GM23338 (cell line): ENCODE measurements at regions not wholly inside any gene's neighbourhood (a gene's known extent, or its start where the extent isn't known, plus 50 kb on each side); places are given as distances from the start of the nearest gene placed in this dataset.

Experiments used
- ATAC-seq: fragments of 200-7000 bp; cut with Tn5 transposase; 3 replicates; pipeline ENCODE4 v1.9.1; 2020
- DNase-seq: peaks from one replicate; pipeline ENCODE4 v3.0.0-alpha.2; 2015; ENCODE audit warnings: low spot score
- H2AFZ ChIP-seq: fragments of 200-600 bp; sonication (generic); 2 replicates; pipeline ENCODE4 v1.8.0; 2016; ENCODE audit warnings: antibody characterized with exemption, mild to moderate bottlenecking, moderate library complexity
- H3F3A ChIP-seq: fragments of 200-600 bp; sonication (generic); replicated peaks from 2 replicates; pipeline ENCODE4 v1.8.0; 2017; ENCODE audit warnings: antibody characterized with exemption, mixed run types, low read depth
- H3K27ac ChIP-seq: fragments of 200-600 bp; sonication (generic); 2 replicates; pipeline ENCODE4 v1.6.1; 2016; ENCODE audit warnings: low read depth
- H3K27me3 ChIP-seq: fragments of 200-600 bp; sonication (generic); 2 replicates; pipeline ENCODE4 v1.8.0; 2016; ENCODE audit warnings: mild to moderate bottlenecking, mixed run types, moderate library complexity; ENCODE audit not compliant: insufficient read depth
- H3K36me3 ChIP-seq: fragments of 200-600 bp; sonication (generic); 2 replicates; pipeline ENCODE4 v1.8.0; 2016; ENCODE audit warnings: mild to moderate bottlenecking; ENCODE audit not compliant: insufficient read depth
- H3K4me1 ChIP-seq: fragments of 200-600 bp; sonication (generic); 2 replicates; pipeline ENCODE4 v1.8.0; 2016; ENCODE audit warnings: mild to moderate bottlenecking, moderate library complexity; ENCODE audit not compliant: insufficient read depth
- H3K4me2 ChIP-seq: fragments of 200-600 bp; sonication (generic); 2 replicates; pipeline ENCODE4 v1.7.1; 2017; ENCODE audit warnings: mixed run types
- H3K4me3 ChIP-seq: fragments of 200-600 bp; sonication (generic); 2 replicates; pipeline ENCODE4 v1.6.1; 2016; ENCODE audit warnings: mixed run types
- H3K79me2 ChIP-seq: fragments of 200-600 bp; sonication (generic); replicated peaks from 2 replicates; pipeline ENCODE4 v1.8.0; 2017; ENCODE audit warnings: mild to moderate bottlenecking; ENCODE audit not compliant: insufficient read depth
- H3K9me2 ChIP-seq: fragments of 200-600 bp; sonication (generic); 2 replicates; pipeline ENCODE4 v1.8.0; 2017; ENCODE audit not compliant: insufficient read depth
- H4K20me1 ChIP-seq: fragments of 200-600 bp; sonication (generic); replicated peaks from 2 replicates; pipeline ENCODE4 v1.8.0; 2017; ENCODE audit warnings: mild to moderate bottlenecking; ENCODE audit not compliant: insufficient read depth
- H3K27ac Mint-ChIP-seq: 2 replicates; pipeline ENCODE4 v1.8.0; 2020; ENCODE audit warnings: inconsistent platforms, mild to moderate bottlenecking, moderate library complexity, mixed read lengths
- H3K27me3 Mint-ChIP-seq: 3 replicates; pipeline ENCODE4 v1.8.0; 2022; ENCODE audit warnings: low read depth, mild to moderate bottlenecking, moderate library complexity, mixed read lengths, inconsistent platforms; ENCODE audit not compliant: insufficient read depth, poor library complexity
- H3K36me3 Mint-ChIP-seq: 3 replicates; pipeline ENCODE4 v1.8.0; 2021; ENCODE audit warnings: low read depth, mild to moderate bottlenecking, inconsistent platforms, moderate library complexity, mixed read lengths
- H3K4me1 Mint-ChIP-seq: 3 replicates; pipeline ENCODE4 v1.8.0; 2020; ENCODE audit warnings: mild to moderate bottlenecking, inconsistent platforms, mixed read lengths
- H3K4me3 Mint-ChIP-seq: 3 replicates; pipeline ENCODE4 v1.8.0; 2021; ENCODE audit warnings: moderate library complexity, mild to moderate bottlenecking, inconsistent platforms, mixed read lengths
- H3K9me3 Mint-ChIP-seq: 3 replicates; pipeline ENCODE4 v1.8.0; 2020; ENCODE audit warnings: moderate library complexity, mild to moderate bottlenecking, inconsistent platforms, mixed read lengths
- JUNB ChIP-seq: IDR thresholded peaks from one replicate; pipeline ENCODE4 v1.6.1; 2016; ENCODE audit warnings: antibody characterized with exemption; ENCODE audit not compliant: unreplicated experiment
- NANOG ChIP-seq: IDR thresholded peaks from 2 replicates; pipeline ENCODE4 v1.6.1; 2016; ENCODE audit warnings: antibody characterized with exemption, borderline replicate concordance
- POLR2AphosphoS5 ChIP-seq: IDR thresholded peaks from 2 replicates; pipeline ENCODE4 v1.6.1; 2016; ENCODE audit warnings: antibody characterized with exemption, low read depth
- ZNF114 ChIP-seq: fragments of 250-450 bp; sonication (Bioruptor Pico); IDR thresholded peaks from 2 replicates; pipeline ENCODE4 v1.5.0; 2020; ENCODE audit warnings: mild to moderate bottlenecking, moderate library complexity
- ZNF331 ChIP-seq: fragments of 250-450 bp; sonication (Bioruptor Pico); IDR thresholded peaks from 2 replicates; pipeline ENCODE4 v1.5.0; 2020; ENCODE audit warnings: low read depth, mild to moderate bottlenecking, moderate library complexity
- ZNF462 ChIP-seq: fragments of 250-450 bp; sonication (Bioruptor Pico); IDR thresholded peaks from 2 replicates; pipeline ENCODE4 v1.5.0; 2020; ENCODE audit warnings: mild to moderate bottlenecking, moderate library complexity
- TF ChIP-seq, protein P1 (sequence below), 2 experiments: fragments of 200-600 bp in 1 of 2; sonication (generic) in 1 of 2; conservative IDR thresholded peaks; 2 replicates each; pipeline versions ENCODE4 v1.5.1 to v1.6.1; 2016 to 2017; ENCODE audit warnings: antibody characterized with exemption in 2 of 2, low read depth in 2 of 2, mild to moderate bottlenecking in 2 of 2, moderate library complexity in 1 of 2
- TF ChIP-seq, protein P2 (sequence below): IDR thresholded peaks from one replicate; pipeline ENCODE4 v1.6.1; 2018; ENCODE audit warnings: antibody characterized with exemption; ENCODE audit not compliant: unreplicated experiment

- TF ChIP-seq ZNF114: no peak
- TF ChIP-seq, protein P1, sequence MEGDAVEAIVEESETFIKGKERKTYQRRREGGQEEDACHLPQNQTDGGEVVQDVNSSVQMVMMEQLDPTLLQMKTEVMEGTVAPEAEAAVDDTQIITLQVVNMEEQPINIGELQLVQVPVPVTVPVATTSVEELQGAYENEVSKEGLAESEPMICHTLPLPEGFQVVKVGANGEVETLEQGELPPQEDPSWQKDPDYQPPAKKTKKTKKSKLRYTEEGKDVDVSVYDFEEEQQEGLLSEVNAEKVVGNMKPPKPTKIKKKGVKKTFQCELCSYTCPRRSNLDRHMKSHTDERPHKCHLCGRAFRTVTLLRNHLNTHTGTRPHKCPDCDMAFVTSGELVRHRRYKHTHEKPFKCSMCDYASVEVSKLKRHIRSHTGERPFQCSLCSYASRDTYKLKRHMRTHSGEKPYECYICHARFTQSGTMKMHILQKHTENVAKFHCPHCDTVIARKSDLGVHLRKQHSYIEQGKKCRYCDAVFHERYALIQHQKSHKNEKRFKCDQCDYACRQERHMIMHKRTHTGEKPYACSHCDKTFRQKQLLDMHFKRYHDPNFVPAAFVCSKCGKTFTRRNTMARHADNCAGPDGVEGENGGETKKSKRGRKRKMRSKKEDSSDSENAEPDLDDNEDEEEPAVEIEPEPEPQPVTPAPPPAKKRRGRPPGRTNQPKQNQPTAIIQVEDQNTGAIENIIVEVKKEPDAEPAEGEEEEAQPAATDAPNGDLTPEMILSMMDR (conservative IDR thresholded peaks at IDR 0.05; ENCODE audit: low read depth in 2 of 2): no peak
These were observed 250.8 kb upstream of the PITRM1 start (continued) for GRCh38 chr10:3423384-3423783.

- no peaks in the 10 kb centered on the region for H3K36me3 Mint-ChIP-seq
- Histone ChIP-seq H3K27ac (no peak overlapping the region), H3K36me3 (no peaks in the 10 kb centered on the region)
These were observed 249.7 kb upstream of the PITRM1 start for GRCh38 chr10:3422282-3422681.

More at GRCh38 chr10:3422282-3422681, 249.7 kb upstream of the PITRM1 start:
- Histone ChIP-seq H3K4me1 (no peaks in the 10 kb centered on the region), H3K4me3 (no peak overlapping the region), H2AFZ (no peak overlapping the region), H3K4me2 (no peak overlapping the region), H3K9me2 (0 out of 2 replicates have a peak, but pooled peaks cover 8% of the 10 kb centered on the region), H3K27me3 (no peaks in the 10 kb centered on the region), H4K20me1 (no peaks in the 10 kb centered on the region), H3F3A (no peaks in the 10 kb centered on the region), H3K79me2 (no peaks in the 10 kb centered on the region)
- DNase-seq: no peak
- H3K4me1 Mint-ChIP-seq: peaks cover 11% of the 10 kb centered on the region; the same call in 2 of the 3 replicates
- H3K9me3 Mint-ChIP-seq: no peaks in the 10 kb centered on the region
- no peak overlapping the region for H3K27ac Mint-ChIP-seq
- no peak overlapping the region for H3K4me3 Mint-ChIP-seq
- TF ChIP-seq, protein P1 (conservative IDR thresholded peaks at IDR 0.05; ENCODE audit: low read depth in 2 of 2): no peak
- TF ChIP-seq NANOG (no peak), ZNF462 (no peak), JUNB (no peak), POLR2AphosphoS5 (no peak), ZNF331 (CRISPR knock-in tag) (no peak)
- TF ChIP-seq, protein P2, sequence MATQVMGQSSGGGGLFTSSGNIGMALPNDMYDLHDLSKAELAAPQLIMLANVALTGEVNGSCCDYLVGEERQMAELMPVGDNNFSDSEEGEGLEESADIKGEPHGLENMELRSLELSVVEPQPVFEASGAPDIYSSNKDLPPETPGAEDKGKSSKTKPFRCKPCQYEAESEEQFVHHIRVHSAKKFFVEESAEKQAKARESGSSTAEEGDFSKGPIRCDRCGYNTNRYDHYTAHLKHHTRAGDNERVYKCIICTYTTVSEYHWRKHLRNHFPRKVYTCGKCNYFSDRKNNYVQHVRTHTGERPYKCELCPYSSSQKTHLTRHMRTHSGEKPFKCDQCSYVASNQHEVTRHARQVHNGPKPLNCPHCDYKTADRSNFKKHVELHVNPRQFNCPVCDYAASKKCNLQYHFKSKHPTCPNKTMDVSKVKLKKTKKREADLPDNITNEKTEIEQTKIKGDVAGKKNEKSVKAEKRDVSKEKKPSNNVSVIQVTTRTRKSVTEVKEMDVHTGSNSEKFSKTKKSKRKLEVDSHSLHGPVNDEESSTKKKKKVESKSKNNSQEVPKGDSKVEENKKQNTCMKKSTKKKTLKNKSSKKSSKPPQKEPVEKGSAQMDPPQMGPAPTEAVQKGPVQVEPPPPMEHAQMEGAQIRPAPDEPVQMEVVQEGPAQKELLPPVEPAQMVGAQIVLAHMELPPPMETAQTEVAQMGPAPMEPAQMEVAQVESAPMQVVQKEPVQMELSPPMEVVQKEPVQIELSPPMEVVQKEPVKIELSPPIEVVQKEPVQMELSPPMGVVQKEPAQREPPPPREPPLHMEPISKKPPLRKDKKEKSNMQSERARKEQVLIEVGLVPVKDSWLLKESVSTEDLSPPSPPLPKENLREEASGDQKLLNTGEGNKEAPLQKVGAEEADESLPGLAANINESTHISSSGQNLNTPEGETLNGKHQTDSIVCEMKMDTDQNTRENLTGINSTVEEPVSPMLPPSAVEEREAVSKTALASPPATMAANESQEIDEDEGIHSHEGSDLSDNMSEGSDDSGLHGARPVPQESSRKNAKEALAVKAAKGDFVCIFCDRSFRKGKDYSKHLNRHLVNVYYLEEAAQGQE: no peak
- H3K27me3 Mint-ChIP-seq: peaks cover 3% of the 10 kb centered on the region
- ATAC-seq: no peak
